ENCODE measurements at regions not wholly inside any gene's neighbourhood (a gene's known extent, or its start where the extent isn't known, plus 50 kb on each side); places are given as distances from the start of the nearest gene placed in this dataset.
"Not testable (repeated sequence)": the region's sequence is repeated elsewhere in the genome, so short reads cannot be mapped to it uniquely, and the experiment has no call there.

DNA sequence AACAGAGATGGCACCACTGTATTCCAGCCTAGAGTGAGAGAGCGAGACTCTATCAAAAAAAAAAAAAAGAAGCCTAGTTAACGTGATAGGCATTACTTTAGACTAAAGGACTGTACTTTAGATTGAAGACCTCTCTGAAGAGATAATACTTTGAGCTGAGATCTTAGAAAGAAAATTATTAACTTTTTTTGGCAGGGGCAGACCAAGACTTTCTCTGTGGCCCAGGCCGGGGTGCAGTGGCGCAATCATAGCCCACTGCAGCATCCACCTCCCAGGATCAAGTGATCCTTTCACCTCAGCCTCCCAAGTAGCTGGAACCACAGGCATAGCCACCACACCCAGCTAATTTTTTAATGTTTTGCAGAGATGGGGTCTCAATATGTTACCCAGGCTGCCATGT is 75.7 kb upstream of the TNRC6A start:
- Histone ChIP-seq H3K27ac (no peak overlapping the region), H2AFZ (no peak overlapping the region)

GRCh38 chr16:24665942-24666341 is 63.5 kb upstream of the TNRC6A start:
- not testable (repeated sequence) for H3K36me3 ChIP-seq (ENCODE audit: control insufficient read depth, insufficient read depth, low read length); H3K27me3 ChIP-seq (ENCODE audit: control insufficient read depth, insufficient read depth, low read length); H3K9me3 ChIP-seq (ENCODE audit: control insufficient read depth, low read length); H3K79me2 ChIP-seq; H3K4me3 ChIP-seq (ENCODE audit: low read depth, low read length); H3K4me2 ChIP-seq (ENCODE audit: low read length); H3K27ac ChIP-seq; H2AFZ ChIP-seq; H3K4me1 ChIP-seq; H3K9ac ChIP-seq

More for the DNA sequence above, 75.7 kb upstream of the TNRC6A start:
- Histone ChIP-seq H3K79me2 (no peaks in the 10 kb centered on the region), H3K27me3 (ENCODE audit: control insufficient read depth, insufficient read depth, low read length) (no peaks in the 10 kb centered on the region), H3K4me1 (no peaks in the 10 kb centered on the region), H3K9ac (no peak overlapping the region), H3K4me2 (ENCODE audit: low read length) (no peak overlapping the region), H3K36me3 (ENCODE audit: control insufficient read depth, insufficient read depth, low read length) (no peaks in the 10 kb centered on the region), H3K4me3 (ENCODE audit: low read depth, low read length) (no peak overlapping the region), H3K9me3 (ENCODE audit: control insufficient read depth, low read length) (no peaks in the 10 kb centered on the region)
- TF ChIP-seq, protein P1, sequence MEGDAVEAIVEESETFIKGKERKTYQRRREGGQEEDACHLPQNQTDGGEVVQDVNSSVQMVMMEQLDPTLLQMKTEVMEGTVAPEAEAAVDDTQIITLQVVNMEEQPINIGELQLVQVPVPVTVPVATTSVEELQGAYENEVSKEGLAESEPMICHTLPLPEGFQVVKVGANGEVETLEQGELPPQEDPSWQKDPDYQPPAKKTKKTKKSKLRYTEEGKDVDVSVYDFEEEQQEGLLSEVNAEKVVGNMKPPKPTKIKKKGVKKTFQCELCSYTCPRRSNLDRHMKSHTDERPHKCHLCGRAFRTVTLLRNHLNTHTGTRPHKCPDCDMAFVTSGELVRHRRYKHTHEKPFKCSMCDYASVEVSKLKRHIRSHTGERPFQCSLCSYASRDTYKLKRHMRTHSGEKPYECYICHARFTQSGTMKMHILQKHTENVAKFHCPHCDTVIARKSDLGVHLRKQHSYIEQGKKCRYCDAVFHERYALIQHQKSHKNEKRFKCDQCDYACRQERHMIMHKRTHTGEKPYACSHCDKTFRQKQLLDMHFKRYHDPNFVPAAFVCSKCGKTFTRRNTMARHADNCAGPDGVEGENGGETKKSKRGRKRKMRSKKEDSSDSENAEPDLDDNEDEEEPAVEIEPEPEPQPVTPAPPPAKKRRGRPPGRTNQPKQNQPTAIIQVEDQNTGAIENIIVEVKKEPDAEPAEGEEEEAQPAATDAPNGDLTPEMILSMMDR (IDR thresholded peaks at IDR 0.05): no peak

- Histone ChIP-seq H3K4me2 (ENCODE audit: low read length) (no peak overlapping the region), H3K9me3 (ENCODE audit: control insufficient read depth, low read length) (no peaks in the 10 kb centered on the region), H2AFZ (no peak overlapping the region), H3K4me3 (ENCODE audit: low read depth, low read length) (no peak overlapping the region), H3K27ac (no peak overlapping the region), H3K27me3 (ENCODE audit: control insufficient read depth, insufficient read depth, low read length) (no peaks in the 10 kb centered on the region), H3K9ac (no peak overlapping the region), H3K36me3 (ENCODE audit: control insufficient read depth, insufficient read depth, low read length) (no peaks in the 10 kb centered on the region), H3K4me1 (peaks cover 9% of the 10 kb centered on the region), H3K79me2 (no peaks in the 10 kb centered on the region)
- TF ChIP-seq, protein P1 (IDR thresholded peaks at IDR 0.05): no peak
Observed at GRCh38 chr16:24667244-24667764, 62.1 kb upstream of the TNRC6A start.

- TF ChIP-seq, protein P1 (IDR thresholded peaks at IDR 0.05): no peak
- Histone ChIP-seq H3K9me3 (ENCODE audit: control insufficient read depth, low read length) (no peaks in the 10 kb centered on the region), H2AFZ (no peak overlapping the region), H3K79me2 (no peaks in the 10 kb centered on the region), H3K4me3 (ENCODE audit: low read depth, low read length) (no peak overlapping the region), H3K27me3 (ENCODE audit: control insufficient read depth, insufficient read depth, low read length) (no peaks in the 10 kb centered on the region), H3K27ac (no peak overlapping the region), H3K4me1 (peaks cover 9% of the 10 kb centered on the region), H3K36me3 (ENCODE audit: control insufficient read depth, insufficient read depth, low read length) (no peaks in the 10 kb centered on the region), H3K9ac (no peak overlapping the region), H3K4me2 (ENCODE audit: low read length) (no peak overlapping the region)
Observed at GRCh38 chr16:24668481-24669061, 60.9 kb upstream of the TNRC6A start.

- peak overlapping the region; percentile 29 for H3K27ac ChIP-seq
Observed at GRCh38 chr16:24670623-24671454, 58.6 kb upstream of the TNRC6A start.

More at GRCh38 chr16:24670623-24671454, 58.6 kb upstream of the TNRC6A start:
- peaks cover 9% of the 10 kb centered on the region for H3K4me1 ChIP-seq
- no peaks in the 10 kb centered on the region for H3K9me3 ChIP-seq (ENCODE audit: control insufficient read depth, low read length)
- H2AFZ ChIP-seq: peak overlapping the region; percentile 68
- no peak overlapping the region for H3K4me2 ChIP-seq (ENCODE audit: low read length)
- H3K4me3 ChIP-seq (ENCODE audit: low read depth, low read length): no peak overlapping the region
- TF ChIP-seq, protein P1 (IDR thresholded peaks at IDR 0.05): no peak
- H3K79me2 ChIP-seq: no peaks in the 10 kb centered on the region
- H3K27me3 ChIP-seq (ENCODE audit: control insufficient read depth, insufficient read depth, low read length): no peaks in the 10 kb centered on the region
- H3K36me3 ChIP-seq (ENCODE audit: control insufficient read depth, insufficient read depth, low read length): no peaks in the 10 kb centered on the region
- no peak overlapping the region for H3K9ac ChIP-seq

Measured in parathyroid adenoma (tissue), 2 donors.